ENCODE measurements at regions not wholly inside any gene's neighbourhood (a gene's known extent, or its start where the extent isn't known, plus 50 kb on each side); places are given as distances from the start of the nearest gene placed in this dataset.
A peak's percentile ranks its signal among the peaks of the same experiment; 100 is the strongest.

DNA sequence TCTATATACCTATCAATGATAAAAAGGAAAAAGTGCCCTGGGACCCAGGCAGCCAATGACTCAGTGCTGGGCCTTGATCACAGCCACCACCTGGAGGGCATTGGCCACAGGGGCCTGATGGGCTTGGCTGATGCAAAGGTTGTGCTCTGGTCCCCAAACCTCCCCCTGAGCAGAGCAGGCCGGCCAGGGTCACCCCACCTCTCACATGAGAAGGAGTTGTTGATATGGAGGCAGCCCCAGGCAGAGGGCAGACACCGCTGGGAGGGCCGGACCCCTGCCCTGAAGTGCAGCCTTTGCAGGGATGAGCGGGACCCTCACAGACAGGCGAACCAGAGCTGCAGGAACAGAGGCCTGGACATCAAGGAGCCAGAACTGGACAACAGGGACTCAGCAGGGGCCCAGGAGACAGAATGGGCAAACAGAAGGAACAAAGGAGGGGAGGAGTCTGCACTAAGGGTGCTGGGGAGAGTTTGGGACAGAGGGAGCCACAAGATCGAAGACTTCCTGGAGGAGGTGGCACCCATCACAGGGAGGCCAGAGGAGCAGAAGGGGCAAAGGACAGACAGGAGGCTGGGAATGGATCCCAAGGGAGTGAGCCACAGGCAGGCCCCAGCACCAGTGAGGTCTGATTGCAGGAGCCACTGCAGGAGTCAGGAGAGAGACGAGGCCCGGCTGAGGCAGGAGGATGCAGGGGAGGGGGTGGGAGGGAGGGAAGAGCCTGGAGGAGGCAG is 105.0 kb downstream of the TNFAIP2 start:
- Histone ChIP-seq H3K4me1 (no peaks in the 10 kb centered on the region), H3K4me3 (no peak overlapping the region), H3K27ac (no peak overlapping the region), H3K9me3 (no peaks in the 10 kb centered on the region), H3K36me3 (ENCODE audit: insufficient read depth in 1 of 2, low read depth in 1 of 2) (no peaks in the 10 kb centered on the region), H3K27me3 (ENCODE audit: insufficient read depth in 3 of 3, low read length in 2 of 3) (peaks cover 0 to 8% (median 1%) of the 10 kb centered on the region in 3 donors)
- DNase-seq: no peak
- ATAC-seq: no peak
- intact Hi-C loops (cut with DNase I): loop anchor here in 1 of 2 donors (5.0 kb wide), 1 partner anchor 136 kb away; the partner anchor contains the start of gene EXOC3L4
- TF ChIP-seq, protein P1, sequence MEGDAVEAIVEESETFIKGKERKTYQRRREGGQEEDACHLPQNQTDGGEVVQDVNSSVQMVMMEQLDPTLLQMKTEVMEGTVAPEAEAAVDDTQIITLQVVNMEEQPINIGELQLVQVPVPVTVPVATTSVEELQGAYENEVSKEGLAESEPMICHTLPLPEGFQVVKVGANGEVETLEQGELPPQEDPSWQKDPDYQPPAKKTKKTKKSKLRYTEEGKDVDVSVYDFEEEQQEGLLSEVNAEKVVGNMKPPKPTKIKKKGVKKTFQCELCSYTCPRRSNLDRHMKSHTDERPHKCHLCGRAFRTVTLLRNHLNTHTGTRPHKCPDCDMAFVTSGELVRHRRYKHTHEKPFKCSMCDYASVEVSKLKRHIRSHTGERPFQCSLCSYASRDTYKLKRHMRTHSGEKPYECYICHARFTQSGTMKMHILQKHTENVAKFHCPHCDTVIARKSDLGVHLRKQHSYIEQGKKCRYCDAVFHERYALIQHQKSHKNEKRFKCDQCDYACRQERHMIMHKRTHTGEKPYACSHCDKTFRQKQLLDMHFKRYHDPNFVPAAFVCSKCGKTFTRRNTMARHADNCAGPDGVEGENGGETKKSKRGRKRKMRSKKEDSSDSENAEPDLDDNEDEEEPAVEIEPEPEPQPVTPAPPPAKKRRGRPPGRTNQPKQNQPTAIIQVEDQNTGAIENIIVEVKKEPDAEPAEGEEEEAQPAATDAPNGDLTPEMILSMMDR (IDR thresholded peaks at IDR 0.05): no peak
- 87 to 94% (median 87%) methylated on average over 8 of the region's 8 CpGs for WGBS, 3 donors

DNA sequence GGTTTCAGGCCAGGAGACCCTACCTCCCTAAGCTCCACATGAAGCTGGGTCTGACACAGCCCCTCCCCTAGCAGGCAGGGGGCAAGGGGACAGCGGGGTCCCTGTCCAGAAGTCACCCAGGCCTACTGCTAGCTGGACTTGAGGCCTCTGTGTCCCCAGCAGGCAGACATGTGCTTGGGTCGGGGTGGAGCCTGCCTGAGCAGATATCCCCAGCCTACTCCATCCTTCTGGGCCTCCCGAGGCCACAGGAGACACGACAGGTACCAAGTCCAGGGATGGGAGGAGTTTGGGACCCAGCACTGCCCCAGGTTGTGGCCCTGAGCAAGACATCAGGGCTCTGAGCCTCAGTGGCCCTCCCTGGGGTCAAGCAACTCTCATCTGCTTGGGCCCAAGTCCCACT is 105.2 kb upstream of the EIF5 start:
- Histone ChIP-seq H3K9me3 (no peaks in the 10 kb centered on the region), H3K27me3 (ENCODE audit: insufficient read depth in 3 of 3, low read length in 2 of 3) (peaks cover 0 to 8% (median 1%) of the 10 kb centered on the region in 3 donors), H3K4me1 (no peaks in the 10 kb centered on the region), H3K27ac (no peak overlapping the region), H3K36me3 (ENCODE audit: insufficient read depth in 1 of 2, low read depth in 1 of 2) (no peaks in the 10 kb centered on the region), H3K4me3 (no peak overlapping the region)
- TF ChIP-seq, protein P1 (IDR thresholded peaks at IDR 0.05): no peak
- intact Hi-C loops (cut with DNase I): loop anchor here in 1 of 2 donors (5.0 kb wide), 1 partner anchor 137 kb away; the partner anchor contains the start of gene EXOC3L4
- DNase-seq: no peak
- 86 to 94% (median 86%) methylated on average over 3 to 4 of the region's 4 CpGs for WGBS, 3 donors
- no peak for ATAC-seq

DNA sequence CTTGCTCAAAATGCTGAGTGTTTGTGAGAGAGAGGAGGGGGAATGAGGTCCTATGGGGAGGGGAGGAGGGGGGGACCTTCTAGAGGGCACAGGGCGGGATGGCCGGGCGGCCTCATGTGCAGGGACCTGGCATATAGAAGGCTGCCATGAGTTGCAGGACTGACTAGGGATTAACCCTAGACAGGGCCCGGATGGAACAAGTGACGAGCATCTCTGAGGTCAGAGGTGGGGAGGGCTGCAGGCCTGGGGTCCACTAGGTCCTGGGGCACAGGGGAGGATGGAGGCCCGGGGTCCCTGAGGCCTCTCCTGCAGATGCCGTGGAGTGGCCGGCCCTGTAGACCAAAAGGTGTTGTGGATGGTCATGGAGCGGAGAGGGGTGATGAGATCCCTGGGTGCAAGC is 104.0 kb upstream of the EIF5 start:
- TF ChIP-seq, protein P1 (IDR thresholded peaks at IDR 0.05): no peak
- Histone ChIP-seq H3K36me3 (ENCODE audit: insufficient read depth in 1 of 2, low read depth in 1 of 2) (no peaks in the 10 kb centered on the region), H3K9me3 (no peaks in the 10 kb centered on the region), H3K27ac (no peak overlapping the region), H3K4me3 (no peak overlapping the region), H3K27me3 (ENCODE audit: insufficient read depth in 3 of 3, low read length in 2 of 3) (peaks cover 0 to 5% (median 1%) of the 10 kb centered on the region in 3 donors), H3K4me1 (no peaks in the 10 kb centered on the region)
- 89 to 96% (median 89%) methylated on average over 9 of the region's 9 CpGs for WGBS, 3 donors
- intact Hi-C loops (cut with DNase I): no loop called here
- DNase-seq (no peak), ATAC-seq (no peak)

DNA sequence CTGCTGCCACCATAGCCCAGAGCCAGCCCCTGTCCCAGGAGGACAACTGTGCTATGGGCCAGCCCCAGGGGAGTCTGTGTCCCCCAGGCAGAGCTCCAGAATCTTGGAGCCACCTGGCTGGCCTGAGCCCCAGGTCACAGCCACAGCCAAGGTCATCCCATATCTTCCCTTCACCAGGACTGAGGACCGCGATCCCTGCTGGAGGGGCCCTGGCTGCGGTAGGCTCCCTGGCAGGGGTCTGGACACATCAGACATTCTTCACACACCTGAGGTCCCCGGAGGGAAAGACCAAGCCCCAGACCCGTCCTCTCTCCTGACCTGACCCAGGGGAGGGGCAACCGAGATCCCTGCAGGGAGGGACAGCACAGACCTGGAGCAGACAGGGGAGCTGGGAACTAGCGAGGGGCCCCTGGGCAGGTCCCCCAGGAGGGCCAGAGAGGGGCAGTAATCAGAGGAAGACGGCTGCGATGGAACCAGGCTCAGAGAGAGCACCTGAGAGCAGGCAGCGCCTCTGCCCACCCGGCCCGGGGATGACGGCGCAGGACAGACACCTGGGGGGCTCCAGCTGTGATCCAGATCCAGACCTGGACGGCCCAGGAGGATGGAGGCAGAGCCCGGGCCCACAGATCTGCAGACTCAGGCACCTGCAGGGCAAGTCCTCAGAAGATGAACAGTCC is 103.2 kb upstream of the EIF5 start:
- peak in 1 of 4 donors; percentile 9 for ATAC-seq
- DNase-seq: no peak
- Histone ChIP-seq H3K4me1 (no peaks in the 10 kb centered on the region), H3K36me3 (ENCODE audit: insufficient read depth in 1 of 2, low read depth in 1 of 2) (no peaks in the 10 kb centered on the region), H3K4me3 (no peak overlapping the region), H3K27me3 (ENCODE audit: insufficient read depth in 3 of 3, low read length in 2 of 3) (peaks cover 0 to 3% (median 1%) of the 10 kb centered on the region in 3 donors), H3K9me3 (no peaks in the 10 kb centered on the region), H3K27ac (no peak overlapping the region)
- 86 to 93% (median 91%) methylated on average over 16 of the region's 16 CpGs for WGBS, 3 donors
- intact Hi-C loops (cut with DNase I): no loop called here
- TF ChIP-seq, protein P1 (IDR thresholded peaks at IDR 0.05): no peak

All from psoas muscle (tissue), 7 donors.